HepG2 (cell line): ENCODE measurements at regions not wholly inside any gene's neighbourhood (a gene's known extent, or its start where the extent isn't known, plus 50 kb on each side); places are given as distances from the start of the nearest gene placed in this dataset.

Experiments
- ATAC-seq: fragments of 200-7000 bp; cut with Tn5 transposase; 3 replicates; pipeline ENCODE4 v1.9.1; 2020; ENCODE audit warnings: mild to moderate bottlenecking, moderate library complexity
- BruUV-seq: library from RNA; stranded (reverse); fragments of 400-500 nt; replicated peaks from 2 replicates; lab custom pipeline; 2021; lab: Mats Ljungman, UMichigan
- CTCF ChIA-PET: fragments of 300-600 bp; formaldehyde crosslinking; extraction: SDS; loops from one replicate; lab custom pipeline; 2021; ENCODE audit warnings: low total read pairs, inconsistent platforms, low intra/inter-chr PET ratio; lab: Yijun Ruan, JAX
- POLR2A ChIA-PET: fragments of 350-600 bp; sonication (Branson Sonifier 250); formaldehyde crosslinking; loops from one replicate; lab custom pipeline; 2020; ENCODE audit warnings: antibody characterized with exemption, inconsistent platforms; lab: Yijun Ruan, JAX
- DNase-seq: peaks from one replicate; pipeline ENCODE4 v3.0.0-alpha.2; 2015; ENCODE audit warnings: low spot score
- FAIRE-seq: peaks from 3 replicates; lab custom pipeline; 2011; peaks lifted over from hg19 to GRCh38; lab: Jason Lieb, UNC
- H2AFZ ChIP-seq: one replicate; pipeline ENCODE4 v1.6.1; 2011; ENCODE audit warnings: low read length, inconsistent platforms
- H3K27ac ChIP-seq: fragments of 300-600 bp; 3 replicates; pipeline ENCODE4 v1.8.0; 2011; ENCODE audit warnings: mixed run types, mild to moderate bottlenecking, mixed read lengths, low read length, inconsistent platforms; ENCODE audit not compliant: insufficient read depth; ENCODE audit errors: extremely low read length
- H3K27me3 ChIP-seq, 2 experiments: fragments of 200-600 bp in 1 of 2; 2 replicates in 1 of 2; 3 replicates in 1 of 2; pipeline versions ENCODE4 v1.6.0 to v1.8.0; 2011; ENCODE audit warnings: low read length in 2 of 2, mild to moderate bottlenecking in 2 of 2, moderate library complexity in 2 of 2, inconsistent platforms in 1 of 2; ENCODE audit not compliant: insufficient read depth in 2 of 2, control insufficient read depth in 1 of 2
- H3K36me3 ChIP-seq, 2 experiments: fragments of 200-600 bp in 1 of 2; replicated peaks in 1 of 2; 2 replicates in 1 of 2; 3 replicates in 1 of 2; pipeline versions ENCODE4 v1.5.1 to v1.8.0; 2011; ENCODE audit warnings: low read length in 2 of 2, inconsistent platforms in 1 of 2; ENCODE audit not compliant: insufficient read depth in 2 of 2, control insufficient read depth in 1 of 2
- H3K4me1 ChIP-seq: 2 replicates; pipeline ENCODE4 v1.5.1; 2012; ENCODE audit warnings: low read length, inconsistent platforms; ENCODE audit not compliant: insufficient read depth
- H3K4me2 ChIP-seq: 2 replicates; pipeline ENCODE4 v1.6.0; 2011; ENCODE audit warnings: low read depth, low read length, inconsistent platforms
- H3K4me3 ChIP-seq, 3 experiments: fragments of 200-600 bp in 1 of 3; sonication (generic), shearing (Covaris generic) in 1 of 3; replicated peaks in 1 of 3; 2 replicates each; pipeline ENCODE4 v1.5.1; 2011 to 2016; ENCODE audit warnings: low read length in 3 of 3, inconsistent platforms in 2 of 3, low read depth in 2 of 3, mild to moderate bottlenecking in 2 of 3, control low read depth in 1 of 3, mixed read lengths in 1 of 3; ENCODE audit not compliant: insufficient read depth in 1 of 3
- H3K79me2 ChIP-seq: one replicate; pipeline ENCODE4 v1.6.1; 2011; ENCODE audit warnings: low read length, inconsistent platforms; ENCODE audit not compliant: insufficient read depth
- H3K9ac ChIP-seq: 2 replicates; pipeline ENCODE4 v1.6.0; 2011; ENCODE audit warnings: mild to moderate bottlenecking, low read depth, low read length, inconsistent platforms; ENCODE audit not compliant: insufficient read depth
- H3K9me3 ChIP-seq: 2 replicates; pipeline ENCODE4 v1.5.1; 2012; ENCODE audit warnings: mild to moderate bottlenecking, low read length
- H4K20me1 ChIP-seq: 2 replicates; pipeline ENCODE4 v1.6.0; 2011; ENCODE audit warnings: inconsistent platforms, mild to moderate bottlenecking, low read length, moderate library complexity; ENCODE audit not compliant: insufficient read depth
- CBX5 ChIP-seq: sonication (generic); formaldehyde crosslinking; IDR thresholded peaks from 2 replicates; pipeline ENCODE4 v1.4.0; 2020; ENCODE audit warnings: missing genetic modification reagents, borderline replicate concordance
- MYNN ChIP-seq: sonication (generic); formaldehyde crosslinking; IDR thresholded peaks from 2 replicates; pipeline ENCODE4 v1.4.0; 2020; ENCODE audit warnings: mild to moderate bottlenecking, low read depth, missing genetic modification reagents
- ZFP91 ChIP-seq: sonication (generic); formaldehyde crosslinking; IDR thresholded peaks from 2 replicates; pipeline ENCODE4 v1.9.0; 2022; ENCODE audit warnings: missing genetic modification reagents, mild to moderate bottlenecking, borderline replicate concordance
- ZNF10 ChIP-seq: sonication (generic); formaldehyde crosslinking; IDR thresholded peaks from 2 replicates; pipeline ENCODE4 v1.4.0; 2020; ENCODE audit warnings: mild to moderate bottlenecking, low read depth, missing genetic modification reagents, borderline replicate concordance
- ZNF124 ChIP-seq: sonication (generic); formaldehyde crosslinking; IDR thresholded peaks from 2 replicates; pipeline ENCODE4 v1.4.0; 2020; ENCODE audit warnings: missing genetic modification reagents
- ZNF225 ChIP-seq: sonication (generic); formaldehyde crosslinking; IDR thresholded peaks from 2 replicates; pipeline ENCODE4 v1.4.0; 2020; ENCODE audit warnings: mild to moderate bottlenecking, missing genetic modification reagents
- ZNF343 ChIP-seq: sonication (generic); formaldehyde crosslinking; IDR thresholded peaks from 2 replicates; pipeline ENCODE4 v1.4.0; 2020; ENCODE audit warnings: mild to moderate bottlenecking, missing genetic modification reagents
- ZNF577 ChIP-seq: sonication (generic); formaldehyde crosslinking; IDR thresholded peaks from 2 replicates; pipeline ENCODE4 v1.4.0; 2020; ENCODE audit warnings: mild to moderate bottlenecking, low read depth, missing genetic modification reagents, borderline replicate concordance
- ZNF709 ChIP-seq: sonication (generic); formaldehyde crosslinking; IDR thresholded peaks from 2 replicates; pipeline ENCODE4 v1.5.0; 2020; ENCODE audit warnings: mild to moderate bottlenecking, missing genetic modification reagents
- ZNF768 ChIP-seq: sonication (generic); formaldehyde crosslinking; IDR thresholded peaks from 2 replicates; pipeline ENCODE4 v1.4.0; 2020; ENCODE audit warnings: missing genetic modification reagents
- ZNF775 ChIP-seq: sonication (generic); formaldehyde crosslinking; IDR thresholded peaks from 2 replicates; pipeline ENCODE4 v1.4.0; 2020; ENCODE audit warnings: missing genetic modification reagents, mild to moderate bottlenecking, moderate library complexity, borderline replicate concordance
- ZNF790 ChIP-seq: sonication (generic); formaldehyde crosslinking; IDR thresholded peaks from 2 replicates; pipeline ENCODE4 v1.8.0; 2022; ENCODE audit warnings: missing genetic modification reagents, mild to moderate bottlenecking, borderline replicate concordance
- in situ Hi-C: cut with HindIII; loops from 2 replicates; pipeline ENCODE4 v1.10.0; 2017; ENCODE audit warnings: low pct_unique_long_range_greater_than_20kb; ENCODE audit not compliant: extremely low pct_ligation_motif_present
- intact Hi-C: fragments of 100-400 bp; cut with micrococcal nuclease; formaldehyde crosslinking; loops from one replicate; pipeline ENCODE4 v1.10.0; 2022; ENCODE audit not compliant: unreplicated experiment
- TF ChIP-seq, protein P1 (sequence below): sonication (generic); formaldehyde crosslinking; IDR thresholded peaks from 2 replicates; pipeline ENCODE4 v1.4.0; 2020; ENCODE audit warnings: missing genetic modification reagents
- TF ChIP-seq, protein P2 (sequence below): sonication (generic); formaldehyde crosslinking; IDR thresholded peaks from 2 replicates; pipeline ENCODE4 v1.5.0; 2020; ENCODE audit warnings: missing genetic modification reagents

DNA sequence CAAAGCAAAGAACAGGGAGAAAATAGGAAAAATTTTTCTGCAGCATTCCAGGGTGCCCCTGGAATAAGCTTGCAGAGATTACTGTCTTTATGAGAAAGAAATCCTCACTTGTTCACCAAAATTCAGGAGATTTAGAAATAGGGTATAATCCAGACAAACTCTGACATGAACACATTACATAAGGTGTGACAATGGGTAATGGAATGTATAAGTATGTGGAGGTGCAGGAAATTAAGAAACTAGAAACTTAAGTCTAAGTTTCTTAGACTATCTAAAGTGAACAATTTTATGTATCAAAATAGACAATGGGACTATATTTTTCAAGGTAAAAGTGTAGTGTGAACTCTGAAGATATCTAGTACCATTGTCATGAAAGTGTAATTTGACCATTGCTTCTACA is 140.0 kb upstream of the KITLG start:
- H3K4me2 ChIP-seq = no peak overlapping the region
- no peaks in the 10 kb centered on the region for H3K79me2 ChIP-seq
- no peak for FAIRE-seq
- H3K9ac ChIP-seq = no peak overlapping the region
- ChIA-PET POLR2A (no interaction called here), CTCF (no interaction called here)
- in situ Hi-C loops = no loop called here
- H3K27ac ChIP-seq = no peak overlapping the region
- no peaks in the 10 kb centered on the region for H3K27me3 ChIP-seq
- H3K36me3 ChIP-seq = no peaks in the 10 kb centered on the region
- no peak overlapping the region for H2AFZ ChIP-seq
- H3K4me3 ChIP-seq = no peak overlapping the region
- ATAC-seq = no peak
- H3K9me3 ChIP-seq = peaks cover 6% of the 10 kb centered on the region
- H4K20me1 ChIP-seq = no peaks in the 10 kb centered on the region
- no peaks in the 10 kb centered on the region for H3K4me1 ChIP-seq
- BruUV-seq = no TSS peak
- intact Hi-C loops = no loop called here
- TF ChIP-seq ZNF10 (CRISPR knock-in tag) = no peak
- no peak for TF ChIP-seq ZNF124 (CRISPR knock-in tag)
- TF ChIP-seq ZNF343 = no peak
- no peak for TF ChIP-seq CBX5 (CRISPR knock-in tag)
- TF ChIP-seq ZNF768 (CRISPR knock-in tag) = no peak
- no peak for TF ChIP-seq ZNF225 (CRISPR knock-in tag)
- TF ChIP-seq, protein P1, sequence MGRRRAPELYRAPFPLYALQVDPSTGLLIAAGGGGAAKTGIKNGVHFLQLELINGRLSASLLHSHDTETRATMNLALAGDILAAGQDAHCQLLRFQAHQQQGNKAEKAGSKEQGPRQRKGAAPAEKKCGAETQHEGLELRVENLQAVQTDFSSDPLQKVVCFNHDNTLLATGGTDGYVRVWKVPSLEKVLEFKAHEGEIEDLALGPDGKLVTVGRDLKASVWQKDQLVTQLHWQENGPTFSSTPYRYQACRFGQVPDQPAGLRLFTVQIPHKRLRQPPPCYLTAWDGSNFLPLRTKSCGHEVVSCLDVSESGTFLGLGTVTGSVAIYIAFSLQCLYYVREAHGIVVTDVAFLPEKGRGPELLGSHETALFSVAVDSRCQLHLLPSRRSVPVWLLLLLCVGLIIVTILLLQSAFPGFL (CRISPR knock-in tag) = no peak
- no peak for TF ChIP-seq MYNN
- TF ChIP-seq, protein P2, sequence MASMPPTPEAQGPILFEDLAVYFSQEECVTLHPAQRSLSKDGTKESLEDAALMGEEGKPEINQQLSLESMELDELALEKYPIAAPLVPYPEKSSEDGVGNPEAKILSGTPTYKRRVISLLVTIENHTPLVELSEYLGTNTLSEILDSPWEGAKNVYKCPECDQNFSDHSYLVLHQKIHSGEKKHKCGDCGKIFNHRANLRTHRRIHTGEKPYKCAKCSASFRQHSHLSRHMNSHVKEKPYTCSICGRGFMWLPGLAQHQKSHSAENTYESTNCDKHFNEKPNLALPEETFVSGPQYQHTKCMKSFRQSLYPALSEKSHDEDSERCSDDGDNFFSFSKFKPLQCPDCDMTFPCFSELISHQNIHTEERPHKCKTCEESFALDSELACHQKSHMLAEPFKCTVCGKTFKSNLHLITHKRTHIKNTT (CRISPR knock-in tag) = no peak
- no peak for TF ChIP-seq ZFP91 (CRISPR knock-in tag)
- no peak for TF ChIP-seq ZNF775
- TF ChIP-seq ZNF709 (CRISPR knock-in tag) = no peak
- TF ChIP-seq ZNF790 (CRISPR knock-in tag) = no peak
- no peak for TF ChIP-seq ZNF577 (CRISPR knock-in tag)
- no peak for DNase-seq
